NCI-H69 (cell line): ENCODE measurements at regions not wholly inside any gene's neighbourhood (a gene's known extent, or its start where the extent isn't known, plus 50 kb on each side); places are given as distances from the start of the nearest gene placed in this dataset.

ENCODE experiments used
- DNase-seq: peaks from one replicate; lab custom pipeline; 2025; lab: John Stamatoyannopoulos, UW

DNA sequence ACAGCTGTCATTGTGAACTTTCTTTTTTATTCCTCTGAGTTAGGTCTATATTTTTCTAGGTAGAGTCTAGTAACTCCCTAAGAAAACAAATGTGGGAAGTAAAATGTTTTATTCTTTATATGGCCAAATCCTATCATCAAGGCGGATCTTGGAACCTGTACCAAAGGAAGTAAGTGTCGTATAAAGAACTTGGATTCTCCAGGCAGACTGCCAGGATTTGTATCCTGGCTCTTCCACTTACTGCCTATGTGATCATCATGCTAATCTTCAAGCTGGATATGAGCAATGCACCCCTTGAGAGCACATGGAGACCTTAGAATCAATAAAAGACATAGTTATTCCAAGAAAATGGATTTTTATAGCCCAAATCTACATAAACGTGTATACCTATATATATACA lies 286.5 kb downstream of the PCDH17 start:
- DNase-seq = no peak

DNA sequence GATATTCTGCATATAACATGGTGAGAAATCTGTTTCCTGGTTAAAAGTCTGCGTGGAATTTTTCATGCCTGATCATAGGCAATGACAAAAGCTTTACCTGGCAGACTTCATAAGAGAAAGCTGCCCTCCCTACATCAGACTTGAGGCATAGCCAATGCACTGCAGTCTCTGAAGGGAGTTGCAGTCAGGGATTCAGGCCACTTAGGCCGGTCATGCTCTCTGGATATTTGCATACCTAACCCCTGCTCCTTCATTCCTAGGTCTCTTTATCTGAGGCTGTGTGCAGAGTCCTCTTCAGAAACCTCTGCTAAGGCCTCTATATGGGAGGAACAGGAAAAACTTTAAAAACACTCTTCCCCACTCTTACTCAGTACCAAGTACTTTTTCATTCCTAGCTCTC lies 287.4 kb downstream of the PCDH17 start:
- no peak for DNase-seq

DNA sequence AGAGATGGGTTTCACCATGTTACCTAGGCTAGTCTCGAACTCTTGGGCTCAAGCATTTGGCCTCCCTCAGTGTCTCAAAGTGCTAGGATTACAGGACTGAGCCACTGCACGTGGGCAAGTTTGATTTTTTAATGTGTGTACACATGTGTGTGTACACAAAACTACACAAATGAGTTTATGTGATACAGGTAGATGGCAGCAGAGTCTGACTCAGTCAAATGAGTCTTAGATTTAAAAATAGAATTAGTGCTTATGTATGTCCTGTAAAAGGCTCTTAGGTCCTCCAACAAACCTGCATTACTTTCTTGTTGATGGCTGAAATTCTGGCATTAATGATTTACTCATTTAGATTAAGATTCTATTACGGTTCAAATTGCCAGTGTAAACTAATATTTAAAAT lies 293.7 kb downstream of the PCDH17 start:
- peak; percentile 9 for DNase-seq

DNA sequence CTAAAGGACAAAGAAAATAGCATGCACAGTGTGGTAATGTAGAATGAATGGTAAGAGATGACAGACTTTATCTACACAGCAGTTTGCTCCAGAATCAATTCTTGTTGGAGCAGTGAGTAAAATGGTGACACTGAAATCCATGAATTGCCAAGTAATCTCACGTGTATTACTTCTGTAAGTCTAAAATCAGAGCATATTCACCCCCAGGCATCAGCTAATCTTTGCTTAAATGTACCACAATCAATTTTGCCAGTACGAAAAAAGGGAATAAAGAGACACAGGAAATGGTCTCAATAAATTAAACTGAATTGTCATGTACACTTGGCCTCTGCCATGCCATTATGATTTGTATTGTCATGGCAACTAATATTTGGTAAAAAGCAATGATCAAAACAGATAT lies 294.2 kb downstream of the PCDH17 start:
- DNase-seq = peak; percentile 0

DNA sequence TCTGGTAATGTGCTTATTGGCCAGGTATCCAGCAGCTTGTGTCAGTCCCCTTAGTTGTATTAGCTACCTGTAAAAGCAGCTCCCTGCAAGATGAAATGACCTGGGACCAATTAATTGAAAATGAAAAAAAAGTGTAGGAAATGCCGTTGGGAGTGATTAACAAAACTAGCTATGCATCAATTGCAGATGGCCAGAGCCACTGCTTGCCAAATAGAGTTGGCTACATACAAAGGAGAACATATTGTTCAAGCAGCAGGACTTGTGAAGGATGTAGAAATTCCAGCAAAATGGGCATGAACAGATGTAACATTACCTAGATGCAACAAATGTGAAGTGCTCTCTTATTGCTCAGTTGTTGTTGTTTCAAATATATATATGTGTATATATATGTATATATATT lies 300.5 kb downstream of the PCDH17 start:
- DNase-seq = peak; percentile 0

DNA sequence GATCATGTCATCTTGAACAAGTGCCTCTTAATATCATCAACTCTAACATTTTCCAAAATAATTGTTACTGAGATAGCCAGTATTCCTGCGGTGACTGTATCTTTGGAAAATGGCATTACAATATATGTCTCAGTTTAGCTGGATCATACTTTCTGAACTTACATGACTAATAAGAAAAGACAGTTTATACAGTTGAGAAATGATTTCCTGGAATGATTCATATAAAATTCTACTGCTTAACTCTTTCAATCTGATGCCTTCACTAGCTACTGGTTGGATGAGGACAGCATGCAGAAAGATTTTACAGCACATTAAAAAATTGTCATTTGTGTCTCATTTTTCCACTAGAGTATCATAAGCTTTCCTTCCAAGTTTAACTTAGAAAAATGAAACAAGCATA lies 302.1 kb downstream of the PCDH17 start:
- no peak for DNase-seq

DNA sequence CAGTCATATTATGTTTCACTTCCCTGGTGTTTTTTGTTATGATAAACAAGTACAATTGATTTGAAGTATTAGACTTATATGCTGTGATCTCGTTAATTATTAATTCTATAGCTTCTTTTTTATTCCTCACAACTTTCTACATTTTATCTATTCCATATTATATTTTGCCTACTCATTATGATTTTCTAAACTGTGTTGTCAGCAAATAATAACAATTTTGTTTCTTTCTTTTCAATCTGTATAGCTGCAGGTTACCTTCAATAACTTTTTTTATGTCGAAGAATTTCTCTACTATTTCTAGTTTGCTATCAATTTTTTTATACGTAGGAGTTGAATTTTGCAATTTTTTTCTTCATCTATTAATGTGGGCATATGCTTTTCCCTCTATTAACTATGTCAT lies 304.4 kb downstream of the PCDH17 start:
- DNase-seq = no peak

DNA sequence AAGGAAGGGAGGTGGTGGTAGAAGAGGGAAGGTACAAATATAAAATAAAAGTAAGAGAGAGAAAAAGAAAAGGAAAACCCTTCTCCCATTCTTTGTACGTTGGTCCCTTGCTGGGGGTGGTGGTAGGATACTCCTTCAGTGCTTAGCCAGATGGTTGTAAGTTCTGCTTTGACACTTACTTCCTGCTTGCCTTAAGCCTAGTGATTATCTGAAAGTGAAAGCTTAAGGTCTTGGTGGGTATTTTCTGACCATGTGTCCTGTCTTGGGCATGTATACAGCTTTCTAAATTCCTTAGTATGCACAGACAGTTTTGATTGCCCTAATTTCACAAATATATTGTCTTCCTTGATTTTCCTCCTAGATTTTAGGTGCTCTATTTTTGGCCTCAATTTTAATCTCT lies 314.8 kb downstream of the PCDH17 start:
- peak; percentile 32 for DNase-seq

DNA sequence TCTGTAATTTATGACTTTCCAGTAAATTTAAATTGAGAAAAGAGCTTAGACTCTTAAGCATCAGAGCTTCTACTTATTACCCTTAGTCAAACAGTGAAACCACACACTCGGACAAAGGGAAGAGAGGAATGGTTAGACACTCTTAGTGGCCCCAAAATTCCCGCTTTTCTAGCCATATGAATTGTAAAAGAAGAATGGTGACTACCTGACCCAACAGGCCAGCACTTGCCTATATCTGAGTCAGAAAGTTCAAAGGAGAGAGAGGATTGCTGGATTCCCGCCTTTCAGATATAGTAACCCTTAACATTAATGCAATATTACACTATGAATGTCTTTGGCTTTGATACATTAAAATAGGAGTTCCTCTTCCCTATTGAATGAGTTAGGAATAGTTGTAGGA lies 317.3 kb downstream of the PCDH17 start:
- DNase-seq = no peak

DNA sequence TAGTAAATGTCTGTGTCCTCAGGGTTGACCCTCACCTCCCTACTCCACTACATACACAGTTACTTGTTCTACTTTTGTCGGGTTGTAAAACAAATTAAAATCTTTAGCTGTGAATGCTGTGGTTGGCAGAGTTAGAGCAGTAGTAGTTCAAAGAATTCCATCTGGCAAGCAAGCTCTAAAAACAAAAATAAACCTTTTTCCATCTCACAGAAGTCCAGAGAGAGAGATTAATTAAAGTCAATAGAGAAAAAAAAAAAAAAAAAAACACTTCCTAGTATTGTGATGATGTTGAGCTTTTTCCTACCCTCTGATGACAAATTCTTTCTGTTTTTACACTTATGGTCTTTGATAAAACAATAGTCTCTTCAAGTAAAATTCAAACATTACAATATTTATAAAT lies 338.4 kb downstream of the PCDH17 start:
- no peak for DNase-seq

DNA sequence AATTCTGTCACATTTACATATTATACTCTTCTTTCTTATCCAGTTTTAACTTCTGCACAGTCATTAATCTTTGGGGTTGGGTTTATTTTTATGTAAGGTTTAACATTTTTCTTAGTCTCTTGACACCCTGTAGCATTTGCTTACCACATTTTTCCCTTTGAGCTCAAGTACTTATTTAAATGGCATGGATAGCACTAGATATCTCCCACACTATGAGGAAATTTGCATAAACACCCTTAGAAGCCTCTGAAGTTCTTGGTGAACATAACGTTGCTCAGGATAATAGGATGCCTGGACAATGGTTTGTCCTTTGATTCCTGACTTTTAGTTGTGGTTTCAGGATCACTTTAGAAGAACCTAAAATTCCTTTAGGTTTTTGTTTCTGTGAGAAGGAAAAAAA lies 338.9 kb downstream of the PCDH17 start:
- DNase-seq = no peak

DNA sequence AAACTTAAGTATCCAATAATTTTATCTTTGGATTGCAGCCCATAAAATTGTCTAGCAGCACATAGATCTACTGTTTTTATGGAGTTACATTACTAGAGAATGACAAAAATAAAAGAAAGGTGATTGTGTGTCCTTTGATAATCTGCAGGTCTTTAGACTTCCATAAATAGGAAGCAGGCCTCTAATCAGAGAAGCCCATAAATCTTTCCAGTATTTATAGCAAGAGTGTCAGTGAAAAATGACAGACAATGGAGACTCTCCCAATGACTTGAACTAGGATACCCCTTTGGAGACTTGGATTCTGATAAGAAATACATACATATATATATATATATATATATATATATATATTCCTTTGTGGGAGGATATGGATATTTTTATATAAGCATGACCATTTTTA lies 351.2 kb downstream of the PCDH17 start:
- DNase-seq = no peak

DNA sequence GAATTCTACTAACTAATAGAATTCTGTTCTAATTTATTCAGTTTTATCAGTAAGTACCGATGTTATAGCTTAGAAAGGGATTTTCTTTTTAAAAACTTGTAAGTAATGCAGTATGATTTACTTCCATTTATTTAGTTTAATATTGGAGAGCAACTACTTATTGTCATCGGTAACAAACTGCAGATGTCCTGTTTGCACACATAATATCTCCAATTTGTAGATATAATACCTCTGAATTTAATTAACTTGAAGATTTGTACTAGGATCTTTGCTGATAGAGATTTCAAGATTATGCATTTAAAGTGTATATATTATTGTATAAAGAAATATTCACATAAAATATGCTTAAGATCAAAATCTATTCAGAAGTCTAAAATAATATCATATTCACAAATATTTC lies 356.7 kb downstream of the PCDH17 start:
- no peak for DNase-seq

DNA sequence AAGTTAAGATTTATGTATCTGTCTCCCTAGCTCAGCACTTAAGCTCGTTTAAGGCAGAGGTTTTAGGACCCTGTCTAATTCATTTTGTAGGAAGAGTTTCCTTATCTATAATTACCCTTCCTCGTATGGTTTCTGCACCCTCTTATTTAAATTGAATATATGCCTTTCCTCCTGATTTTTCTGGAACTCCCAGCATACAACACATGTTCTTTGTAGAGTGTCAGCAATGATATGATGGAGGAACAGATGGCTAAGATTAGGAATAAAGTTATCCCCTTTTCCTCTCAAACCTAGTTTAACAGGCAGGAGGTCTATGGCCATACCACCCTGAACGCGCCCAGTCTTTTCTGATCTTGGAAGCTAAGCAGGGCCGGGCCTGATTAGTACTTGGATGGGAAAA lies 359.5 kb downstream of the PCDH17 start:
- no peak for DNase-seq

DNA sequence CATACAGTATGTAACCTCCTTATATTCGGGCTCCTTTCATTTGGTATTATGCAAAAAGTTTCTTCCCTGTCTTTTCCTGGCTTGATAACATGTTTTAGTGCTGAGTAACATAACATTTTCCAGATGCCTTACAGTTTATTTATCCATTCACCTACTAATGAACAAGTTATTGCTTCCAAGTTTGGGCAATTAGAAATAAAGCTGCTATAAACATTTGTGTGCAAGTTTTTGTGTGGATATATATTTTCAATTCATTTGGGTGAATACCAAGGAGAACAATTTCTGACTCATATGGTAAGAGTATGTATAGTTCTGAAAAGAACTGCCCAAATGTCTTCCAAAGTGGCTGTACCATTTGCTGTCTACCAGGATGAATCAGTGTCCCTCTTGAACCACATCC lies 360.9 kb downstream of the PCDH17 start:
- no peak for DNase-seq

DNA sequence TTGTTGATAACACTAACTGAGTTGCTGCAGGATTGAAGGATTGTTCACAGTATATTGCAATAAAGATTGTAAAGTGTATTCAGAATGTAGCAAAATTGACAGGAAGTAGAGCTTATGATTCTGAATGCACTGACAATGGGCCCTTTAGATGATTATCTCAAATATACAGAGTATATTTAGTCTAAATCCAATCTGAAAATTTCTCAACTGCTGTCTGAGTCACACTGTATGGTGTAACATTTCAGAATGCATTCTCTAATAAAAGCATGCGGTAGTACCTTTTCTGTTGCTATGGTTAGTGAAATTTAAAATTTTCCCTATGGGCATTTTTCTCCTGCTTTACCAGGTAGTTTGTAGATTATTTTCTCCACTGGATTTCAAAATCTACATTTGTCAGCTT lies 365.2 kb downstream of the PCDH17 start:
- DNase-seq = no peak

DNA sequence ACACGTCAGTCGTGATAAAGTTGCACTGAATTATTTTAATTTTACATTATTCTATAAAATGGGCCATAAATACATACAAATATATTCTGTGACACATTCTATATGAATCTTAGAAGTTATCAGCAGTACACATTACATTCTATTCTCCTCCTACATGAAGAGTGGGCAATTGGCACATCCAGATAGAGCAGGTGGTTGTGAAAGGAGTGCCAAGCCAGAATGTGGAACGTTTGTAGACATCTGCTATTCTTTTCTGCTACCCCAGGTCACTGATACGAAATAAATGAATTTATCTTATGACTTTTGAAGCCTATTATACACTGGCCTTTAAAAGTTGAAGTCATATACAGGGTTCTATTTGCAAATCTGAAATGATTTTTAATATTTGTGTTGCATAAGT lies 373.2 kb downstream of the PCDH17 start:
- DNase-seq = no peak

DNA sequence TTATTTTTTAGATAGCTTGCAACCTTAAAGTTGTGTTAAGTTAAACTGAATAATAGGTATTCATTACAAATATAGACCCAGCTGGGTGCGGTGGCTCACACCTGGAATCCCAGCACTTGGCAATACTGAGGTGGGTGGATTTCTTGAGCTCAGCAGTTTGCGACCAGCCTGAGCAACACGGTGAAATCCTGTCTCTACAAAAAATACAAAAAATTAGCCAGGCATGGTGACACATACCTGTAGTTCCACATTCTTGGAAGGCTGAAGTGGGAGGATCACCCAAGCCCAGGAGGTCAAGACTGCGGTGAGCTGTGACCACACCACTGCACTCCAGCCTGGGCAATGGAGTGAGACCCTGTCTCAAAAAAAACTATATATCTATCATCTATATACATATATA lies 386.5 kb downstream of the PCDH17 start:
- DNase-seq = peak; percentile 45

DNA sequence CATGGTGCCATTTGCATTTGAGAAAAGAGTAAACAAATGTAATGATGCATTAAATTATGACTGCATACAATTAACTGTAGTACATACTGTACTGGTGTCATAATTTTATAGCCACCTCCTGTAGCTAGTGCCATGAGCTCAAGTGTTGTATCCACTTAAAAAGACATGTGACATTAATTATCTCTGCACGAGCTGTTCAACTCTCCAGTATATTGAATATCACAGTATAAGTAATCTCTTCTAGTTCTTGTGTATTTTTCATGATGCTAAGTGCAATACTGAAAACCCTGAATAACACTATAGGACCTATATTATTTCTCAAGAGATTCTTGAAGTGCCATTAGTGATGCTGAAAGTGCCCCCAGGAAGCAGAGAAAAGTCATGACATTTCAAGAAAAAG lies 387.3 kb downstream of the PCDH17 start:
- DNase-seq = peak; percentile 89

DNA sequence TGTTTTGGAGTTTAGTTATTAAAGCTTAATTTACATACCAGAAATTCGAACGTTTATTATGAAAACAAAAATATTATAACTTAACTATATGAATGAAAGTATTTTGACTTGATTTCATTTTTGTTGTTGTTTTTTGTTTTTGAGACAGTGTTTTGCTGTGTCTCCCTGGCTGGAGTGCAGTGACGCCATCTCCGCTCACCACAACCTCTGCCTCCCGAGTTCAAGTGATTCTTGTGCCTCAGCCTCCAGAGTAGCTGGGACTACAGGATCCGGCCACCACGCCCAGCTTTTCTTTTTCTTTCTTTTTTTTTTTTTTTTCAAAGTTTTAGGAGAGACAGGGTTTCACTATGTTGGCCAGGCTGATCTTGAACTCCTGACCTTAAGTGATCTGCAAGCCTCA lies 392.6 kb downstream of the PCDH17 start:
- DNase-seq = no peak

DNA sequence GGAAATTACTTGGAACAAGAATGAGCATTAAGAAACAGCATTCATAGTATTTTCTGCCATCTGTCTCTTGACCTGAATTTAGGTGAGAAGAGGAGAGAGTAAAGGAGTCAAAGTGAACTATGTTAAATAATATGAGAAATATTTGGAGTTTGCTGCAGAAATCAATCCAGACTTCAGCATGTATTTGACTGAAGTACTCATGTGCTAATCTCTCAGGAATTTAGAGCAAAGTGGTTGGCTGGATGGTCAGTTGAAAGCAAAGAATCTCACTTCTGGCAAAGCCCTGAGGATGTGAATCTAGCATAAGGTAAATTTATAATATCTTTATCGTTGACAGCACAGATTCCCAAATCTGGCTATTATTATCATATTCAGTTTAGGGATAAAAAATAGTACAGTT lies 394.3 kb downstream of the PCDH17 start:
- no peak for DNase-seq

DNA sequence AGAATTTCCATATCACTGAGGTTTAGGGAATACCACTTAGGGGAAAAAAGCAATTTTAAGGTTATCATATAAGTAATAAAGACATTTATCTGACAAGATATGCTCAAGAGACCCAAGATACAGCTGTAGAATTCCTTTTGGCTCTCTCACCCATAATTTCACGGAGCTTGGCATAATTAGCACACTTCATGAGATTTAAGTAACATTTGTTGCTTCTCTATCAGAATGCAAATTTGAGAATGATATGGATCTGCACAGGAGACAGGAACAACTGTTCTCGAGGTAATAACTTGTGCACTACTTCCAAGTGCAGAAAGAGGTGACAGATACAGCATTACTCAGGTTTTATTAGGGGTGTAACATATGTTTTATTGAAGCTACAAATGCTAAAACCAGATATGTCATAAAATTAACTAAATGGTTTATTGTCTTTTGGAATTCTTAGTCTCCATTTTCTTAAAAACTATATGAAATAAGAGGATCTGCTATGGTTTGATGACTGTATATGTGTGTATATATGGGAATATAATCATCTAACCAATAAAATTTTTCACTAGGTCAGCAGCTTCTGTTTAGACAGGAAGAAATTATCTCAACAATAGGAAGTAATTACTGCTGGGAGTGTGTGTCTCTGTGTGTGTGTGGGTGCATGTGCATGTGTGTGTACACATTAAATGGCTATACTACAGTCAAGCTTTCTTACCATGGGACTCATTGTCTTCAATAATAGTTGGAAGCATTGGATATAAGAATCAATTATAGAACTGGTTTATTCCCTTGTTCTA lies 401.3 kb downstream of the PCDH17 start:
- DNase-seq = peak; percentile 64

DNA sequence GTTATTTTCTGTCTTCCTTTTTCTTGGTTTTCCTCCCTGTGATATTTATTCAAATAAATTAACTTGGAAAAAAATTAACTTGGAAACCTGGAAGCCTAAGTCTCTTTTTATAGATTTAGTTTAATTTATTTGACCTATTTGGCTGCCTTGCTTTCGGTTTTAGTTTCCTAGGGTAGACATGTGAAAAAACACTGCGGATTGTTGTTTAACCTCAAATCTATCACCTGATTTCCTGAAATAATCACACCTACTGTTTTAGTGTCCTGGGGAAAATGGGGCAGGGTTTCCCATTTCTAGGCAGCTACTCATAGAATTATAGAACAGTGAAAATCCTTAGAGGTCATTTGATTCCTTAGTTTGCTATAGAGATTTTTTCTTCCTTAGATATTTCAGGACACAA lies 412.4 kb downstream of the PCDH17 start:
- DNase-seq = no peak

DNA sequence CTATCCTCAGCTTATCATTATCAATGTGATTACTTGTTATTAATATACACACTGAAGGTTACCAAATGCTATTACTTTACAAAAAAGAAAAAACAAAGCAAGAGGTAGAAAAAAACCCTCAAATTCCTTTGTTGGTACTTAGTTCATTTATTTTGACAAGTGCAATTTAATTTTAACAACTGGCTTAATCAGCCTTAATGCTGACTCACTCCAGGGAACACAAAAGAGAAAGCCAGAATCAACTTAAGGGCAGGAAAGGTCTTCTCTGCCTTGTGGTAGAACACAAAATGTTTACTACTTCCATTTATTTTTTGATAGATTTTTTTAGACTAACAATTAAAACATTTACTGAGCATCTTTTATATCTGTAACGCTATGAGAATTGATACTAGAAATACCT lies 417.1 kb downstream of the PCDH17 start:
- DNase-seq = no peak

DNA sequence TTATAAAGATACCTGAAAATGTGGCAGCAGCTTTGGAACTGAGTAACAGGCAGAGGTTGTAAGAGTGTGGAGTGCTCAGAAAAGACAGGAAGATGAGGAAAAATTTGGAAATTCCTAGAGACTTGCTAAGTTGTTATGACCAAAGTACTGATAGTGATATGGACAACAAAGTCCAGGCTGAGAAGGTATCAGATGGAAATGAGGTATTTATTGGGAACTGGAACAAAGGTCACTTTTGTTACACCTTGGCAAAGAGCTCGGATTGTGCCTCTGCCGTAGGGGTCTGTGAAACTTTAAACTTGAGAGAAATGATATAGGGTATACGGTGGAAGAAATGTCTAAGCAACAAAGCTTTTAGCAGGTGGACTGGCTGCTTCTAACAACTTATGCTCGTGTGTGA lies 419.9 kb downstream of the PCDH17 start:
- no peak for DNase-seq
